HL-60 (cell line): ENCODE measurements at regions not wholly inside any gene's neighbourhood (a gene's known extent, or its start where the extent isn't known, plus 50 kb on each side); places are given as distances from the start of the nearest gene placed in this dataset.

Experiments used
- DNase-seq, 2 experiments: peaks; one replicate each; pipeline ENCODE4 v3.0.0-alpha.2; 2010 to 2020; ENCODE audit warnings: low read depth in 1 of 2, low spot score in 1 of 2
- H3K27ac ChIP-seq: fragments of 250-450 bp; sonication (Bioruptor Pico); replicated peaks from 2 replicates; pipeline ENCODE4 v1.5.1; 2020; ENCODE audit warnings: mild to moderate bottlenecking, moderate library complexity
- H3K27me3 ChIP-seq: fragments of 250-450 bp; sonication (Bioruptor Pico); 2 replicates; pipeline ENCODE4 v1.5.1; 2021; ENCODE audit warnings: mild to moderate bottlenecking, moderate library complexity; ENCODE audit not compliant: insufficient read depth, poor library complexity, severe bottlenecking
- H3K4me3 ChIP-seq: replicated peaks from 2 replicates; pipeline ENCODE4 v1.5.1; 2011; ENCODE audit warnings: mild to moderate bottlenecking, control low read depth, low read length; ENCODE audit not compliant: insufficient read depth
- GABPA ChIP-seq: IDR thresholded peaks from 2 replicates; pipeline ENCODE4 v1.6.1; 2012; ENCODE audit warnings: low read depth
- POLR2AphosphoS5 ChIP-seq: IDR thresholded peaks from 2 replicates; pipeline ENCODE4 v1.6.1; 2012; ENCODE audit warnings: low read depth
- SPI1 ChIP-seq: IDR thresholded peaks from 2 replicates; pipeline ENCODE4 v1.6.1; 2012; ENCODE audit warnings: low read depth, mild to moderate bottlenecking, borderline replicate concordance
- TF ChIP-seq, protein P1 (sequence below): IDR thresholded peaks from one replicate; pipeline ENCODE4 v1.5.1; 2011; ENCODE audit warnings: low read length, control low read depth, inconsistent platforms; ENCODE audit not compliant: insufficient read depth
- TF ChIP-seq, protein P2 (sequence below): IDR thresholded peaks from 2 replicates; pipeline ENCODE4 v1.6.1; 2012; ENCODE audit warnings: low read depth; ENCODE audit not compliant: insufficient replicate concordance

- no peak for DNase-seq
- Histone ChIP-seq H3K4me3 (no peak overlapping the region), H3K27me3 (no peaks in the 10 kb centered on the region), H3K27ac (no peak overlapping the region)
- TF ChIP-seq GABPA (no peak), POLR2AphosphoS5 (no peak), SPI1 (no peak)
- TF ChIP-seq, protein P1, sequence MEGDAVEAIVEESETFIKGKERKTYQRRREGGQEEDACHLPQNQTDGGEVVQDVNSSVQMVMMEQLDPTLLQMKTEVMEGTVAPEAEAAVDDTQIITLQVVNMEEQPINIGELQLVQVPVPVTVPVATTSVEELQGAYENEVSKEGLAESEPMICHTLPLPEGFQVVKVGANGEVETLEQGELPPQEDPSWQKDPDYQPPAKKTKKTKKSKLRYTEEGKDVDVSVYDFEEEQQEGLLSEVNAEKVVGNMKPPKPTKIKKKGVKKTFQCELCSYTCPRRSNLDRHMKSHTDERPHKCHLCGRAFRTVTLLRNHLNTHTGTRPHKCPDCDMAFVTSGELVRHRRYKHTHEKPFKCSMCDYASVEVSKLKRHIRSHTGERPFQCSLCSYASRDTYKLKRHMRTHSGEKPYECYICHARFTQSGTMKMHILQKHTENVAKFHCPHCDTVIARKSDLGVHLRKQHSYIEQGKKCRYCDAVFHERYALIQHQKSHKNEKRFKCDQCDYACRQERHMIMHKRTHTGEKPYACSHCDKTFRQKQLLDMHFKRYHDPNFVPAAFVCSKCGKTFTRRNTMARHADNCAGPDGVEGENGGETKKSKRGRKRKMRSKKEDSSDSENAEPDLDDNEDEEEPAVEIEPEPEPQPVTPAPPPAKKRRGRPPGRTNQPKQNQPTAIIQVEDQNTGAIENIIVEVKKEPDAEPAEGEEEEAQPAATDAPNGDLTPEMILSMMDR = no peak
- TF ChIP-seq, protein P2, sequence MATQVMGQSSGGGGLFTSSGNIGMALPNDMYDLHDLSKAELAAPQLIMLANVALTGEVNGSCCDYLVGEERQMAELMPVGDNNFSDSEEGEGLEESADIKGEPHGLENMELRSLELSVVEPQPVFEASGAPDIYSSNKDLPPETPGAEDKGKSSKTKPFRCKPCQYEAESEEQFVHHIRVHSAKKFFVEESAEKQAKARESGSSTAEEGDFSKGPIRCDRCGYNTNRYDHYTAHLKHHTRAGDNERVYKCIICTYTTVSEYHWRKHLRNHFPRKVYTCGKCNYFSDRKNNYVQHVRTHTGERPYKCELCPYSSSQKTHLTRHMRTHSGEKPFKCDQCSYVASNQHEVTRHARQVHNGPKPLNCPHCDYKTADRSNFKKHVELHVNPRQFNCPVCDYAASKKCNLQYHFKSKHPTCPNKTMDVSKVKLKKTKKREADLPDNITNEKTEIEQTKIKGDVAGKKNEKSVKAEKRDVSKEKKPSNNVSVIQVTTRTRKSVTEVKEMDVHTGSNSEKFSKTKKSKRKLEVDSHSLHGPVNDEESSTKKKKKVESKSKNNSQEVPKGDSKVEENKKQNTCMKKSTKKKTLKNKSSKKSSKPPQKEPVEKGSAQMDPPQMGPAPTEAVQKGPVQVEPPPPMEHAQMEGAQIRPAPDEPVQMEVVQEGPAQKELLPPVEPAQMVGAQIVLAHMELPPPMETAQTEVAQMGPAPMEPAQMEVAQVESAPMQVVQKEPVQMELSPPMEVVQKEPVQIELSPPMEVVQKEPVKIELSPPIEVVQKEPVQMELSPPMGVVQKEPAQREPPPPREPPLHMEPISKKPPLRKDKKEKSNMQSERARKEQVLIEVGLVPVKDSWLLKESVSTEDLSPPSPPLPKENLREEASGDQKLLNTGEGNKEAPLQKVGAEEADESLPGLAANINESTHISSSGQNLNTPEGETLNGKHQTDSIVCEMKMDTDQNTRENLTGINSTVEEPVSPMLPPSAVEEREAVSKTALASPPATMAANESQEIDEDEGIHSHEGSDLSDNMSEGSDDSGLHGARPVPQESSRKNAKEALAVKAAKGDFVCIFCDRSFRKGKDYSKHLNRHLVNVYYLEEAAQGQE = no peak
These were observed 321.7 kb downstream of the CENPW start for GRCh38 chr6:126661646-126662045.

DNA sequence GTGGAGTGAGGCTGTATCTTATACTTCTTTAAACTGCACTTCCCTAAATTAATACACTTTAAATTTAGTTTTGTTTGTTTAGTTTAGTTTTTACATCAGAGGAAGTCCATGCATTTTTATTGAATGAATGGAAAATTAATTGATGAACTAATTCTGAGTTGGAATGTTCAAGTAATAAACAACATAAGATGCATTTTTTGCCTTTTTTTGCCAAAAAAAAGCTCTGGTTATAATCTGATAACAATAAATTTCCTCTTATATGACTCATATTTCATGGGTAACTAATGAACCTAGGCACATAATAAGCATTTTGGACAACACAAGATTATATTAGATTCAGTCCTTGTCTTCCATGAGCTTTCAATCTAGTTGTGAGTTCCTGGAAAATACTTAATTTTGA, 323.1 kb downstream of the CENPW start:
- no peak overlapping the region for H3K27ac ChIP-seq
- DNase-seq = no peak
- TF ChIP-seq POLR2AphosphoS5 (no peak), GABPA (no peak), SPI1 (no peak)
- TF ChIP-seq, protein P1 = no peak
- TF ChIP-seq, protein P2 = no peak

DNA sequence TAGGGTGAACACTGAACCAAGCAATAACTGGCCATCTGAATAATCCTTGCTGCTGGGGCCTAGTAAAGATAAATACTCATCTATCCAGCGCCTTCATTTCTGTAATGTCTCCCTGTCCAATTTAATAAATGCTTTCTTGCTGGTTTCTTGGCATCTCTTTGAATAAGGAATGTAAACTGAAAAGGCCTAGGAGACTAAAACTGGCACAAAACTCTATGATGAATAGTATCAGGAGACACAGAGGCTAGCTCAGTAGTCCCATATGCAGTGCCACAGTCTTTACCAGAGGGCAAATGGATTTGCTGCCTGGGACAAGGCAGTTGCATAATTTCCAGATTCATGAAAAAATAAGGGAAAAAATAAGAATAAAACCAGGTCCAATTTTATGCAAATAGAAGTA, 324.4 kb downstream of the CENPW start:
- Histone ChIP-seq H3K4me3 (no peak overlapping the region), H3K27ac (no peak overlapping the region), H3K27me3 (no peaks in the 10 kb centered on the region)
- TF ChIP-seq, protein P1 = no peak
- TF ChIP-seq SPI1 = no peak
- TF ChIP-seq GABPA = no peak
- no peak for TF ChIP-seq POLR2AphosphoS5
- TF ChIP-seq, protein P2 = no peak
- DNase-seq = no peak

More for the DNA sequence above, 323.1 kb downstream of the CENPW start:
- Histone ChIP-seq H3K27me3 (no peaks in the 10 kb centered on the region), H3K4me3 (no peak overlapping the region)
